GM12872 (cell line): ENCODE measurements at regions not wholly inside any gene's neighbourhood (a gene's known extent, or its start where the extent isn't known, plus 50 kb on each side); places are given as distances from the start of the nearest gene placed in this dataset.

Experiments
- CTCF ChIP-seq: IDR thresholded peaks from 3 replicates; pipeline ENCODE4 v1.5.1; 2011; ENCODE audit warnings: low read depth, mild to moderate bottlenecking, low read length, moderate library complexity; ENCODE audit not compliant: insufficient read depth

GRCh38 chr2:173553593-173553992 is 198.9 kb downstream of the CDCA7 start:
- TF ChIP-seq CTCF = no peak

- no peak for TF ChIP-seq CTCF
These were observed 201.2 kb downstream of the CDCA7 start for GRCh38 chr2:173555833-173556232.

- no peak for TF ChIP-seq CTCF
These were observed 202.1 kb downstream of the CDCA7 start for GRCh38 chr2:173556816-173557215.

GRCh38 chr2:173557497-173557896 is 202.8 kb downstream of the CDCA7 start:
- no peak for TF ChIP-seq CTCF

- TF ChIP-seq CTCF = no peak
These were observed 212.8 kb downstream of the CDCA7 start for GRCh38 chr2:173567493-173567892.

- TF ChIP-seq CTCF = peak; percentile 34; the same call in 2 of the 3 replicates
These were observed 213.4 kb downstream of the CDCA7 start for GRCh38 chr2:173568054-173568453.

- 0 out of 3 replicates have a peak, but pooled peaks have one; percentile 21 for TF ChIP-seq CTCF
These were observed 216.5 kb downstream of the CDCA7 start for GRCh38 chr2:173571021-173571821.
